PC-3 (cell line): ENCODE measurements at regions not wholly inside any gene's neighbourhood (a gene's known extent, or its start where the extent isn't known, plus 50 kb on each side); places are given as distances from the start of the nearest gene placed in this dataset.

Source experiments
- CTCF ChIP-seq: fragments of 300-600 bp; sonication (generic); conservative IDR thresholded peaks from 2 replicates; pipeline ENCODE4 v1.5.1; 2017; ENCODE audit warnings: antibody characterized with exemption, low read depth, mild to moderate bottlenecking, low read length
- EZH2 ChIP-seq: fragments of 300-600 bp; sonication (generic); IDR thresholded peaks from one replicate; pipeline ENCODE4 v1.6.1; 2017; ENCODE audit warnings: antibody characterized with exemption, mild to moderate bottlenecking, low read length; ENCODE audit not compliant: unreplicated experiment
- EZH2phosphoT487 ChIP-seq: fragments of 300-600 bp; sonication (generic); IDR thresholded peaks from 2 replicates; pipeline ENCODE4 v1.6.1; 2018; ENCODE audit warnings: mild to moderate bottlenecking, antibody characterized with exemption, low read length, borderline replicate concordance

- TF ChIP-seq CTCF (no peak), EZH2 (no peak), EZH2phosphoT487 (no peak)
These were observed 116.6 kb upstream of the TOP3B start for GRCh38 chr22:22099194-22099486.
